MM.1S (cell line): ENCODE measurements at regions not wholly inside any gene's neighbourhood (a gene's known extent, or its start where the extent isn't known, plus 50 kb on each side); places are given as distances from the start of the nearest gene placed in this dataset.
"Not testable (repeated sequence)": the region's sequence is repeated elsewhere in the genome, so short reads cannot be mapped to it uniquely, and the experiment has no call there.

Experiments used
- DNase-seq: peaks from one replicate; pipeline ENCODE4 v3.0.0-alpha.2; 2015
- H2AFZ ChIP-seq: fragments of 300-600 bp; sonication (generic); 2 replicates; pipeline ENCODE4 v1.6.0; 2016; ENCODE audit warnings: antibody characterized with exemption, low read length
- H3F3A ChIP-seq: fragments of 300-600 bp; sonication (generic); 2 replicates; pipeline ENCODE4 v1.6.1; 2016; ENCODE audit warnings: mild to moderate bottlenecking, antibody characterized with exemption, low read length, moderate library complexity, mixed read lengths; ENCODE audit not compliant: insufficient read depth
- H3K27ac ChIP-seq: fragments of 300-600 bp; sonication (generic); 2 replicates; pipeline ENCODE4 v1.5.1; 2016; ENCODE audit warnings: mild to moderate bottlenecking, low read length
- H3K27me3 ChIP-seq: fragments of 300-600 bp; sonication (generic); replicated peaks from 2 replicates; pipeline ENCODE4 v1.6.0; 2016; ENCODE audit warnings: low read length; ENCODE audit not compliant: insufficient read depth
- H3K36me3 ChIP-seq: fragments of 300-600 bp; sonication (generic); replicated peaks from 2 replicates; pipeline ENCODE4 v1.6.1; 2016; ENCODE audit warnings: mild to moderate bottlenecking, low read length, mixed read lengths; ENCODE audit not compliant: insufficient read depth
- H3K4me1 ChIP-seq: fragments of 300-600 bp; sonication (generic); 2 replicates; pipeline ENCODE4 v1.6.1; 2016; ENCODE audit warnings: low read length, mixed read lengths
- H3K4me2 ChIP-seq: fragments of 300-600 bp; sonication (generic); 2 replicates; pipeline ENCODE4 v1.6.0; 2016; ENCODE audit warnings: low read depth, low read length
- H3K4me3 ChIP-seq: fragments of 300-600 bp; sonication (generic); 2 replicates; pipeline ENCODE4 v1.5.1; 2016; ENCODE audit warnings: low read length, mixed read lengths
- H3K79me2 ChIP-seq: fragments of 300-600 bp; sonication (generic); 2 replicates; pipeline ENCODE4 v1.6.1; 2016; ENCODE audit warnings: mixed run types, low read length, mixed read lengths
- H3K9ac ChIP-seq: fragments of 300-600 bp; sonication (generic); 2 replicates; pipeline ENCODE4 v1.6.1; 2016; ENCODE audit warnings: low read length, mixed read lengths
- H3K9me2 ChIP-seq: fragments of 300-600 bp; sonication (generic); replicated peaks from 2 replicates; pipeline ENCODE4 v1.6.1; 2016; ENCODE audit warnings: mild to moderate bottlenecking, low read length, mixed read lengths; ENCODE audit not compliant: insufficient read depth
- H3K9me3 ChIP-seq: fragments of 300-600 bp; sonication (generic); replicated peaks from 2 replicates; pipeline ENCODE4 v1.6.1; 2016; ENCODE audit warnings: mild to moderate bottlenecking, low read length, mixed read lengths; ENCODE audit not compliant: insufficient read depth
- H4K20me1 ChIP-seq: fragments of 300-600 bp; sonication (generic); 2 replicates; pipeline ENCODE4 v1.6.1; 2016; ENCODE audit warnings: mild to moderate bottlenecking, low read length, moderate library complexity, mixed read lengths; ENCODE audit not compliant: insufficient read depth
- EZH2 ChIP-seq: fragments of 300-600 bp; sonication (generic); optimal IDR thresholded peaks from 2 replicates; pipeline ENCODE3; 2017; ENCODE audit warnings: low read depth, mild to moderate bottlenecking, antibody characterized with exemption, low read length, mixed read lengths
- EZH2phosphoT487 ChIP-seq: fragments of 300-600 bp; sonication (generic); IDR thresholded peaks from 2 replicates; pipeline ENCODE4 v1.6.1; 2018; ENCODE audit warnings: antibody characterized with exemption, low read length
- TF ChIP-seq, protein P1 (sequence below): fragments of 300-600 bp; sonication (generic); IDR thresholded peaks from 2 replicates; pipeline ENCODE4 v1.5.1; 2016; ENCODE audit warnings: antibody characterized with exemption, low read length, mixed read lengths

- Histone ChIP-seq H3K4me1 (no peaks in the 10 kb centered on the region), H3K9me2 (no peaks in the 10 kb centered on the region), H3K36me3 (no peaks in the 10 kb centered on the region), H3K4me3 (no peak overlapping the region), H4K20me1 (no peaks in the 10 kb centered on the region), H3K9me3 (no peaks in the 10 kb centered on the region), H3K79me2 (no peaks in the 10 kb centered on the region), H3K27ac (no peak overlapping the region), H2AFZ (no peak overlapping the region), H3K4me2 (no peak overlapping the region), H3F3A (no peaks in the 10 kb centered on the region), H3K9ac (no peak overlapping the region), H3K27me3 (no peaks in the 10 kb centered on the region)
- DNase-seq: no peak
- no peak for TF ChIP-seq EZH2phosphoT487
- TF ChIP-seq, protein P1, sequence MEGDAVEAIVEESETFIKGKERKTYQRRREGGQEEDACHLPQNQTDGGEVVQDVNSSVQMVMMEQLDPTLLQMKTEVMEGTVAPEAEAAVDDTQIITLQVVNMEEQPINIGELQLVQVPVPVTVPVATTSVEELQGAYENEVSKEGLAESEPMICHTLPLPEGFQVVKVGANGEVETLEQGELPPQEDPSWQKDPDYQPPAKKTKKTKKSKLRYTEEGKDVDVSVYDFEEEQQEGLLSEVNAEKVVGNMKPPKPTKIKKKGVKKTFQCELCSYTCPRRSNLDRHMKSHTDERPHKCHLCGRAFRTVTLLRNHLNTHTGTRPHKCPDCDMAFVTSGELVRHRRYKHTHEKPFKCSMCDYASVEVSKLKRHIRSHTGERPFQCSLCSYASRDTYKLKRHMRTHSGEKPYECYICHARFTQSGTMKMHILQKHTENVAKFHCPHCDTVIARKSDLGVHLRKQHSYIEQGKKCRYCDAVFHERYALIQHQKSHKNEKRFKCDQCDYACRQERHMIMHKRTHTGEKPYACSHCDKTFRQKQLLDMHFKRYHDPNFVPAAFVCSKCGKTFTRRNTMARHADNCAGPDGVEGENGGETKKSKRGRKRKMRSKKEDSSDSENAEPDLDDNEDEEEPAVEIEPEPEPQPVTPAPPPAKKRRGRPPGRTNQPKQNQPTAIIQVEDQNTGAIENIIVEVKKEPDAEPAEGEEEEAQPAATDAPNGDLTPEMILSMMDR: no peak
- no peak for TF ChIP-seq EZH2
These were observed 159.0 kb downstream of the ZFP36L2 start for GRCh38 chr2:43067254-43068040.

DNA sequence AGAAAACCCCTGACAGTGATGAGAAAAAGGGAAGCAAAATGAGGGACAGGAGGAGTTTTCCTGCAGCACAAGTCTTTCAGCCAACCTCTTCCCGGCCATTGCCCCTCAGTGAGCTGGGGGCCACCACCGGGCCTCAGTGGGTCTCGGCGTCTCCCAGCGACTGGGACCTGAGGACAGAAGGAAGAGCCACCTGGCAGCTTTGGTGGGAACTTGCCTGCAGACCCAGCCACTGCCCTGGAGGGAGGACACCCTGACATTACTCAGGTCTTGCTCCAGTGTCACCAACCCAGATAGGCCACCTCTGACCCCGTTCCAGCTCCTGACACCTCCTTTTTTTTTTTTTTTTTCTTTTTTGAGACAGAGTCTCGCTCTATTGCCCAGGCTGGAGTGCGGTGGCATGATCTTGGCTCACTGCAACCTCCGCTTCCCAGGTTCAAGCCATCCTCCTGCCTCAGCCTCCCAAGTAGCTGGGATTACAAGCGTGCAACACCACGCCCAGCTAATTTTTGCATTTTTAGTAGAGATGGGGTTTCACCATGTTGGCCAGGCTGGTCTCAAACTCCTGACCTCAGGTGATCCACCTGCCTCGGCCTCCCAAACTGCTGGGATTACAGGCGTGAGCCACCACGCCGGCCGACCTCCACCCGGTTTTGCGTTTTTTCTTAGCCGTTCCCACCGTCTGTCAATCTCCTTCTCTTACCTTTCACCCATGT is 159.7 kb downstream of the ZFP36L2 start:
- not testable (repeated sequence) for H3K27me3 ChIP-seq, H3K9ac ChIP-seq, H3K4me3 ChIP-seq, H3K79me2 ChIP-seq, H3K36me3 ChIP-seq, H3K9me2 ChIP-seq, H4K20me1 ChIP-seq, DNase-seq, H3F3A ChIP-seq, H3K4me1 ChIP-seq, H2AFZ ChIP-seq, H3K9me3 ChIP-seq, H3K27ac ChIP-seq, H3K4me2 ChIP-seq

GRCh38 chr2:43065871-43066270 is 160.5 kb downstream of the ZFP36L2 start:
- Histone ChIP-seq H3K4me1 (no peaks in the 10 kb centered on the region), H3K9me2 (no peaks in the 10 kb centered on the region), H3K4me2 (no peak overlapping the region), H3K79me2 (no peaks in the 10 kb centered on the region), H3K36me3 (no peaks in the 10 kb centered on the region), H3K27ac (no peak overlapping the region), H4K20me1 (no peaks in the 10 kb centered on the region), H3K9ac (no peak overlapping the region), H3K27me3 (no peaks in the 10 kb centered on the region), H3K4me3 (no peak overlapping the region), H3F3A (no peaks in the 10 kb centered on the region), H2AFZ (no peak overlapping the region), H3K9me3 (no peaks in the 10 kb centered on the region)
- TF ChIP-seq, protein P1: no peak
- TF ChIP-seq EZH2phosphoT487 (no peak), EZH2 (no peak)
- no peak for DNase-seq

DNA sequence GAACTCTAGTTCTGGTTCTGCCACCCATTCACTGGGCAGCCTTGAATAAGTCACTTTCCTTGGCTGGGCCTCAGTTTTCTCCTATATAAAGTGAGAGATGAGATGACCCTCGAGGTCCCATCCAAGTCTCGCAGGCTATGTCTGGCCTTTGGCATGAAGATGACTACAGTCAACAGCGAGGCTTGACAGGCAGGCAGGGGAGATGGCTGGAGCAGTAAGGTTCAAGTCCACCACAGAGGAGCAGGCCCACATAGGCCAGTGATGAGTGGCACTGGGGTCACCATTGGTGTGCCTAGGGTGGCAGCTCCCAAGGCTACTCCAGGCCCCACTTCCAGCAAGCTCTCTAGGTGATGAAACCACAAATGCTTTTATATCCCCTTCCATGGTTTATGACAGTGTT is 161.4 kb downstream of the ZFP36L2 start:
- no peaks in the 10 kb centered on the region for H3K79me2 ChIP-seq
- no peaks in the 10 kb centered on the region for H3K36me3 ChIP-seq
- no peak overlapping the region for H3K4me3 ChIP-seq
- H3F3A ChIP-seq: no peaks in the 10 kb centered on the region
- H3K9ac ChIP-seq: no peak overlapping the region
- no peak for DNase-seq
- TF ChIP-seq EZH2phosphoT487: no peak
- TF ChIP-seq, protein P1: no peak
- TF ChIP-seq EZH2: no peak
- no peak overlapping the region for H3K27ac ChIP-seq
- H4K20me1 ChIP-seq: no peaks in the 10 kb centered on the region
- H2AFZ ChIP-seq: no peak overlapping the region
- no peaks in the 10 kb centered on the region for H3K4me1 ChIP-seq
- no peaks in the 10 kb centered on the region for H3K9me3 ChIP-seq
- H3K9me2 ChIP-seq: no peaks in the 10 kb centered on the region
- H3K4me2 ChIP-seq: no peak overlapping the region
- H3K27me3 ChIP-seq: no peaks in the 10 kb centered on the region

DNA sequence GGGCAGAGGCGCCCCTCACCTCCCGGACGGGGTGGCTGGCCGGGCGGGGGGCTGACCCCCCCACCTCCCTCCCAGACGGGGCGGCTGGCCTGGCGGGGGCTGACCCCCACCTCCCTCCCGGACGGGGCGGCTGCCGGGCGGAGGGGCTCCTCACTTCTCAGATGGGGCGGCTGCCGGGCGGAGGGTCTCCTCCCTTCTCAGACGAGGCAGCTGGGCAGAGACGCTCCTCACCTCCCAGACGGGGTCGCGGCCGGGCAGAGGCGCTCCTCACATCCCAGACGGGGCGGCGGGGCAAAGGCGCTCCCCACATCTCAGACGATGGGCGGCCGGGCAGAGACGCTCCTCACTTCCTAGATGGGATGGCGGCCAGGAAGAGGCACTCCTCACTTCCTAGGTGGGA is 163.3 kb downstream of the ZFP36L2 start:
- not testable (repeated sequence) for H3K4me2 ChIP-seq, H3K27me3 ChIP-seq, H3K9ac ChIP-seq, H4K20me1 ChIP-seq, DNase-seq, H3K9me2 ChIP-seq, H3K4me3 ChIP-seq, H3K36me3 ChIP-seq, H3F3A ChIP-seq, H3K9me3 ChIP-seq, H3K79me2 ChIP-seq, H3K27ac ChIP-seq, H3K4me1 ChIP-seq, H2AFZ ChIP-seq
